T follicular helper cell (primary cell): ENCODE measurements at regions not wholly inside any gene's neighbourhood (a gene's known extent, or its start where the extent isn't known, plus 50 kb on each side); places are given as distances from the start of the nearest gene placed in this dataset.

Source experiments
- DNase-seq: peaks from one replicate; pipeline ENCODE4 v3.0.0-alpha.2; 2020; ENCODE audit warnings: low read depth

DNA sequence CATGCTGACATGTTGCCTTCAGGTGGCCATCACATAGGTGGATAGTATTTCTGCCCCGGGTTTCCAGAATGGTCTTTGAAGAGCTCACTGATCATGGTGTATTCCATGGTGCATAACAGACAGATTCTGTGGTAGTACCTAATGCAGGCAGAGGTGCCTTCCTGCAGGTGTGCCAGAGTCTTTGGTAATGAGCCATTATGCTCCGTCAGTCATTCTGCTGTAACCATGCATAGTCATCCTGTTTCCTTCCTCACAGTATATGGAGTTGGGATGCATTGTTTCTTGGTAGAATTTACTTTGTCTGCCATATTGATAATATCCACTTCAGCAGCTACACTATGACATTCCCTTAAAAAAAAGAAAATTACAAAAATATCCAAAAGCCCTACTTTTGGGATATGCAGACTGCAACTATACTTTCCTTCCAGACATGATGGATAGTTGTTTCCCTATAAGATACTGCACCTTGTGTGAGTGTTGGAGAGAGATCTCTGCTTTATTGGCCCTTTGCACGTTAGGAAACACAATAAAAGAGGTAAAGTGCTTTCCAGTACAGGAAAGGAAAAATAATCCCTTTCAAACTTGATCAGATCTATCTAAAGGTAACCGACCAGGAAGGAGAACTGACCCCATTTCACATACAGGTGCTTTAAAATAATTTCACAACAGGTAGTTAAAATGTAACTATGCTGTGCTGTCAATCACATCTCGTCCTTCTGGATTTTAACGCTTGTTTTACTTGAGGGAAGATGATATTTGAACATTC, 537.5 kb upstream of the WWC1 start:
- no peak for DNase-seq

DNA sequence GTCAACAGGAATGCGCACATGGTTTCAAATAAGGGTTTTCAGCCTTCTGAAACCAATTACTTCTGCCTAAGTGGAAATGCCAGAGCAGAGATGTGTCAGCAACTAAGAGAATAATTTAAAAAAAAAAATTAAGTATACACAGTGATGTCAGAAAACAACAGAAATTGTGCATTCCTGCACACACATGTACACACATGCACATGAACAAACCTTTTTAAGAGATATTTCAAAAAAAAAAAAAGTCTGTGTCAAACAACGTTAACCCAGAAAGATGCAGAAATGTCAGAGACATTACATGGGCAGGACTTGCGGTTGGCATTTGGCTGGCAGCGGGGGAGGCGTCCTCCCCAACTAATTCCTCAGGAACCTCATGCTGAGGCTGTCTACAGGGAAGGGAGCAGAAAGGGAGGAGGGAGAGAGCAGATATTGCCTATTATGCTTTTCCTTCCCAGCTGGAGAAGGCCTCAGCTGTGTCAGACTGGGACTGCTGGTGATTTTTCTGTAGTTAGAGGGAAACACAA, 536.9 kb upstream of the WWC1 start:
- no peak for DNase-seq

DNA sequence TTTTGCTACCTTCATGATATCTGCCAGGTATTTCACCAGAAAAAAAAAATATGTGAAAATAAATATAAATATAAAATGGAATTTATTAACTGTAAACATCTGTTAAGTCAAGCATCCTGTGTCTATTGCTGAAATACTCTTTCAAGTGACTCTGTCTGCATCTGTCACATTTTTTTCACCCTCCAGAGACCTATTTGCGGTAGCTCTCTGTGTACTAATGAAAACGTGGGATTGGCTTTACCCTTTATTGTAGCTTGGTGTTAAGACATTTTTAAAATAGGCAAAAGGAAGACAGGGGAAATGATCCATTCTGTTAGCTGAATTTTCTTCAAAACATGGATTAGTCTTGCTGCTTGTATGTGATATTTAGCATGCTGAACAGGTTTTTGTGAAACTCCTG, 536.0 kb upstream of the WWC1 start:
- DNase-seq: no peak

DNA sequence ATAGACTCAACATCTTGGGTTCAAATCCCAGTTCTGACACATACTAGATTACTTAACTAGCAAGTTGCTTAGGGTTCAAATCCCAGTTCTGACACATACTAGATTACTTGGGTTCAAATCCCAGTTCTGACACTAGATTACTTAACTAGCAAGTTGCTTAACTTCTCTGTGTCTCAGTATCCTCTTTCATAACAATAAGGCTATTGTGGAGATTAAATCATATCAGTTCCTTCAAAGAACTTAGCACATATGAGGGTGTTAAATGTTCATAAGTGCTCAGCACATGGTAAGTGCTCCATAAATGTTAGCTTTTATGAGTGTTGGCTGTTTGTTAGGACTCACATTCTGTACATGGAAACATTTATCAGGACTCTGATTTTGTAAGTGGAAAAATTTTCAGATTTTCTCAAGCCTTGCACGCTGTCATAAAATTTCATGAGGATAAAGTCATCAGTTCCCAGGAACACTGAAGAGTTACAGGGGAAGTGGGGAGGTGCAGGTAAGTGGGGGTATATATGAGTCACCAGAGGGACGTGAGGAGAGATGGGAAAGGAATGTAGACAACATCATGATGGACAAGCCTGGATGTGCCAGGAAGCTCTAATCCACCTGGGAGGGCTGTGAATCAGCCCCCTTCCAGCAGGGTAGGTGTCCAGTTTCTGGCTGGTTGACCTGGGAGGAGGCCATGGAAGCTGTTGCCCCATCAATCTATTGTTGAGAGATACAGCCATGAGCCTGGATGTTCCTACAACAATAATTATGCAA, 532.2 kb upstream of the WWC1 start:
- DNase-seq: no peak

DNA sequence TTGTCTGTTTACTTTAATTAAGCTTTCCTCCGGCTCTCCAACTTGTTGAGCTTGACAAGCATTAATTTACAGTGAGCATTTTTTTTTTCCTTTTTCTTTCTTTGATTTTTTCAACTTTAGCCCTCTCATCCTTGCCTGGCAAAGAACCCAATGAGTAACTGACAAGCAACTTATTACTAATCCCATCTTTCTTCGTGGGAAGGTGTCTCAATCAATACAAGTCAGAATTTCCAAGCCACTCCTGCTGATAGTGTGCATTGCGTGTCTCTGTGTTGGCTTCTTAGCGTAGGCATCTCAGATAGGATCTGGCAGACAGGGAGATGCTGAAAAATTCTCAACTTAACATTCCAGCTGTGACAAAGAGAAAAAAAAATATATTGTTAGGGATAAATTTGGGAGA, 527.7 kb upstream of the WWC1 start:
- DNase-seq: no peak

DNA sequence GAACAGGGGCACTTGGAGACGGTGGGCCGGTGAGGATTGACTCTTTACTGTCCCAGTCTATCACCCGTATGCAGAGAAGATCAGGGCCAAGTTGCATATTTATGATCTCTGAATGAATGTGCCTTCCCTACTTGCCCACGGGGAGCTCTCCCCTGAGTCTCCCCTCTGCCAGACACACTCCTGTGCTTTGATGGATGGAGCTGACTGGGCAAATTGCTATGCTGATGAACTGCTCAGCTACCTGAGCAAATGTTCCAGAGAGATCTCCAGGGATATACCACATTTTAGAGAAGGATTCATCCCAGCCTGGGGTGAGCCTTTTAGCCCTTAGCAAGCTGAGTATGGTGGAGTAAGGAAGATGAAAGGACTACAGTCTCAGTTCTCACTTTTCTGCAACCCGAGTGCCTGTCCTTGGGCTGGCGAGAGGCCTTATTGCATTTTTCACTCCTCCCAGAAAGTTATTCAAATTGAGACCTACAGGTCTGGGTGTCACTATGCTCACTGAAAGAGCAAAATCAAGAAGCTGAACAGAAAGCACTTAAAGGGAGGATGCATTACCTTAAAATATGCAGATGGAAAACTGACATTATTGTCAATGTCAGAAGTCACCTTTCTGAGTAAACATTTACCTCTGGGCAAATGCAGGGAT, 526.7 kb upstream of the WWC1 start:
- no peak for DNase-seq

DNA sequence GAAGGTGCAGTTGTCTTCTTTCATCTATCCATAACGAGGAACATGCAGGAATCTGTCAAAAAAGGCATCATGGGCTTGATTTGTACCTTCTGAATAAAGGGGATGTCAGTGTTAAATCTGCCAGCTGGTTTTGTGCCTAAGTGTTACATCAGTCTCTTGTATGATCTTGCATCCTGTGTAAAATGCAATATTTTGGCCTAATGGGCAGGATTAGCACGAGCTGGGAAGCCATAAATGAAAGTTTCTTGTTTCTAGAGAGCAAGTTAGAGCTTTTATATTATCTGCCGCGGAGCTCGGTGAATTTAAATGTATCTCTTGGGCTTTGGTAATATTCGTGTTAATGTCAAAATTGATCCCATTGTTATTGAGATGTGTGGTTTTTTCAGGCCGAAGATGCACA, 526.1 kb upstream of the WWC1 start:
- no peak for DNase-seq

DNA sequence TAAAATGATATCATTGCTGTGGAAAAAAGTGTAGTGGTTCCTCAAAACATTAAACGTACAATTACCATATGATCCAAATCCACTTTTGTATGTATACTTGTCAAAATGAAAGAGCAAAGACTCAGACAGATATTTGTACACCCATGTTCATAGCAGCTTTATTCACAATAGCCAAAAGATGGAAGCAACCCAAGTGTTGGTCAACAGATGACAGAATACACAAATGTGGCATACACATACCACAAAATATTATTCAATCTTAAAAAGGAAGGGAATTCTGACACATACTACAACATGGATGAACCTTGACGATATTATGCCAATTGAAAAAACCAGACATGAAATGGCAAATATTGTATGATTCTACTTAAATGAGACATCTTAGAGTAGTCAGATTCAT, 524.5 kb upstream of the WWC1 start:
- no peak for DNase-seq

DNA sequence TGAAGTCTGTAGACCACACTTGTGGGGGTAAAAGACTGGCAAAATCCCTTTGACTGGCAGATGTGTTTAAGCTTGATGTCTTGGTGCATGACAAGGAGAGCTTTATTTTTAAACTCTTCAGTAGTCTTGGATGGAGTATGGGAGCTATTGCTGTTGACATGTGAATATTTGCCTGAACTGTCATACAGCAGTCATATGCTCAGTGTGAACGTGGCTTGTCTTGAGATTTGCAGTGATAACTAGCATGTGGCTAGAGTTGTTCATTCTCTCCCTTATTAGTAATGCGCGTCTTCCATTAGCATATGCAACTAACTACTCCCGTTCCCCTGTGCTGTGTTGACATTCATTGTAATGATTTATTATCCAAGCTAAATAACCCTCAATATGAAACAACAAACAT, 523.6 kb upstream of the WWC1 start:
- DNase-seq: no peak

DNA sequence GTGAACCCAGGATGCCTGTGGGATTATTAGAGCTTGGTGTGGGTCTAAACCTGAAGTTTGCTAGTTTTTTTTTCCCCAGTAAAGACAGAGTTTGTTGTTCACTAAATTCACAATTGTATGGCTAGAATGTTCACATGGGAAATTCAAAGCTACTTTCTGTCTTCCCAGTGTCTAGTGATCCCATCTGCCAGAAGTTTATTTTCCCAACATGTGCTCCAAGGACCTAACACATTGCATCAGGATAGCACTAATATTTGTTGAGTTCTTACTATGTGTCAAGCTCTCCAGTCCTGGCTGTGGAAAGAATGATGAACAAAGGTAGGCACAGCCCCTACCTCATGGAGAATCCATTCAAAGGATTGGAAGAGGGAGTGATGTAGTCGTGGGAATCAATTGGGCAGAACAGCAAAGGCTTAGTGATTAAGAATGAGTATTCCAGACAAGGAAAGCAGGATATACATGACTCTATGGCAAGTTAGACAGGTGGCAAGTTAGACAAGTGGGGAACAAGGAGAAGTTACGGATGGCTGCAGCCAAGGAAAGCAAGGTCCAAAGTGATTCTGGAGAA, 521.5 kb upstream of the WWC1 start:
- DNase-seq: no peak

DNA sequence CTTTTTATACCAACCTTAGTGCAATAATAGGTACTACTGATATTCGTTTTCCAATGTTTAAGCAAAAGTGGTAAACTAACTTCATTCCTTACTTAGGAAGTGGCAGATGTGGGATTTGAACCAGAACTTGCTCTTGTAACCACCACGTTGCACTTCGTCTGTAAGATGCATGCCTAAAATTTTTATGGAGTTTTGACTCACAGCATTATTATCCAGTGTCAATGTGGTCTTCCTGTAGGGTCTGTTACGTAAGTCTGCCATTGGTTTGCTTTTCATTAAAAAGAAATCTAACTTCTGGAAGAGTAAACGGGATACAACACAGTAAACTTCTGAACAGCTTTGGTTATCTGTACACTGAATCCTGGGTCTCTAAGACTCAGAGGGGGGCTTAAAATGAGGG, 521.0 kb upstream of the WWC1 start:
- no peak for DNase-seq

DNA sequence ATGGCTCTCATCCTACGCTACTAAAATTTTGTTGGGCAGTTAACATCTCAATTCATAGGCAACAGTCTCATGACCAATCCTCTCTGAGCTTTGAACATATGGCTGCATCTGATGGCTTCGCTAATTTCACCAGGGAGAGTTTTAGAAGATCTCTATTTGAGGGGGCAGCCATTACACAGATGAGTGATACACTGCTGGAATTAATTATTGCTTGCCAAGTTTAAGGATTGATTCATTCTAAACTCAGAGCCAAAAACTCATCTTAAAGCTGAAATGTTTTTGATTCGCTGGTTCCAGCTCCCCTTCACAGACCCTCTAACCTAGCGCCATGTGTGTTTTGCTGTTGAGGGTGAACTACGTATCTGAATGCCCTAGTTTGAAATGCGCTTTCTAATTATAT, 519.9 kb upstream of the WWC1 start:
- DNase-seq: no peak

DNA sequence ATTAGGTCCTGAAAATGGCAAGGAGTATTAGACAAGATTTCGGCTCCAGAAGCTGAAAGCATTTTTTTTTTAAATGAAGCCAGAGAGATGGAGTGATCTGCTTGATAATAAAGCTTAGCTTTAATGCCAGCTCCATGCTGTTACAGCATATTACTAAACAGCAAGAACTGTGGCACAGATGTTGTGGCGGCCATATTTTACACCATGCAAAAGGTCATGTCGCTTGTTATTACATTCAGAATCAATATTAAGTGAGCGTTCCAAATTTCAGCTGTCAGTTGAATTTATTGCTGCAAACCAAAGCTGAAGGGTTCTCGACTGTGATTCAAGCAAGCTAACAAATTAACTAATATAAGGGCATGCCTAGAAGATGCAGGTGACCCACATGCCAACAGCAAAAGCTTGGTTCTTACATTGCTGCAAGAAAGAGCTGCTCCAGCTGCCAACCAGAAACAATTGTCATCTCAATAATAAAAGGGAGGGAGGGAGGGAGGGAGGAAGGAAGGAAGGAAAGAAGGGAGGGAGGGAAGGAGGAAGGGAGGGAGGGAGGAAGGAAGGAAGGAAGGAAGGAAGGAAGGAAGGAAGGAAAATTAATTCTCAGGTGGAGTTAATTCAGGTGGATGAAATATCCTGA, 517.7 kb upstream of the WWC1 start:
- DNase-seq: no peak

DNA sequence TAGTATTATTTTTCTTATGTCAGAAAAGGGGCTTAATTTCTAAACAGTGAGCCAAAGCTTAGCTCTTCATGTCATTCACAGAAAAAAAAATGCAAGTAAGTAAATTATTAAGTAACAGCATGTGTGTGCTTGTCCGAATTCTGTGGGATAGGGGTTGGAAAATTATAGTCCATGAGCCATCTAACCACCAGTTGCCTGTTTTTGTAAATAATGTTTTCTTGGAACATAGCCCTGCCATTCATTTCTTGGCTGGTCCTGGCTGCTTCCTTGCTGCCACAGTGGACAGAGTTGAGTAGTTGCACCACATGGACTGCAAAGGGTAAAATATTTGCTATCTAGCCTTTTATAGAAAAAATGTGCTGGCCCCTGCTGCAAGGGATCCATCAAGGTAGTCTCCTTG, 513.7 kb upstream of the WWC1 start:
- no peak for DNase-seq

DNA sequence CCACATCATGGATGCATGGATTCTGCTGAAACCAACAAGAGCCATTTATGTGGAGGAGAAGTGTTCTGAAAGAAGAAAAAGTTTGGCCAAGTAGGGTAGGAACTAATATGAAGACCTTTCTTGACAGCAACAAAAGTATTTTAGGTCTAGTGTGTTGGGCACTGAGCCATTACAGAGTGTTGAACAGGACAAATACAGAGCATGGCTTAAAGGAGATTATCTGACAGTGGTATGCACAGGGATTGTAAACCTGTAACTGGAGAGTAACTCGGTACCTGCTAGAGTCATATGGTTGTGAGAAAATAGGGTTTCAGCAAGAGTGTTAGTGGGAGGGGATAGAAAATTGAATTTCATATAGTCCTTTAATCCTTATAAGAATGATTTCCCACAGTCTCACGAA, 513.2 kb upstream of the WWC1 start:
- no peak for DNase-seq

DNA sequence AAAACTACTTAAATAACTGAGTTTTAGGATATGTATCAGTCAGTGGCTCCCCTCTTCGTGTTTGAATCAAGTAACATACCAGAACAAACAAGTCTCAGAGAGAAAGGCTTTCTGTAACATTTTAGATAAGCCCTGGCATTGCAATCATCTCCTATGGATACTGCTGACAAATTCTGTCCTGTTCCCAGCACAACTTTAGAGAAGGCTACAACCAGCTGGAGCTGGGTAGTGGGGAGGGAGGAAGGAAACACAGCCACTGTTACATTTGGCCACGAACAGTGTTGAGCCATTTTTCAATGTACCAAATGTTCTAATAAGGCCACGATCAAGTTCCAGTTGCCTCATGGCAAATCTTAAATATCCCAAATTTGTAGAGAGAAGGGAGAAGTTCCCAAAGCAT, 511.8 kb upstream of the WWC1 start:
- no peak for DNase-seq

DNA sequence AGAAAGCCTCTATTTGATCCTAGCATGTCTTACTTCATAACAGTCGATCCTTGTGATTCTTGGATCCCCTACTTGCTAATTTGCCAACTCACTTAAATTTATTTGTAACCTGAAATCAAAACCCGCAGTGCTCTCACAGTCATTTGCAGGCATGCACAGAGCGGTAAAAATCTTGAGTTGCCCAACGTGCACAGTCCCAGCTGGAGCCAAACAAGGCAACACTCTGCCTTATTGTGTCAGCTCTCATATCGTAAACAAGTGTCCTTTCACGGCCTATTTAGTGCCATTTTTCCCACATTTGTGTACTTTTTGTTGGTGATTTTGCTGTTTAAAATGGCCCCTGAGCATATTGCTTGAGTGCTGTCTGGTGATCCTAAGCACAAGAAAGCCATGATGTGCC, 511.3 kb upstream of the WWC1 start:
- DNase-seq: no peak

DNA sequence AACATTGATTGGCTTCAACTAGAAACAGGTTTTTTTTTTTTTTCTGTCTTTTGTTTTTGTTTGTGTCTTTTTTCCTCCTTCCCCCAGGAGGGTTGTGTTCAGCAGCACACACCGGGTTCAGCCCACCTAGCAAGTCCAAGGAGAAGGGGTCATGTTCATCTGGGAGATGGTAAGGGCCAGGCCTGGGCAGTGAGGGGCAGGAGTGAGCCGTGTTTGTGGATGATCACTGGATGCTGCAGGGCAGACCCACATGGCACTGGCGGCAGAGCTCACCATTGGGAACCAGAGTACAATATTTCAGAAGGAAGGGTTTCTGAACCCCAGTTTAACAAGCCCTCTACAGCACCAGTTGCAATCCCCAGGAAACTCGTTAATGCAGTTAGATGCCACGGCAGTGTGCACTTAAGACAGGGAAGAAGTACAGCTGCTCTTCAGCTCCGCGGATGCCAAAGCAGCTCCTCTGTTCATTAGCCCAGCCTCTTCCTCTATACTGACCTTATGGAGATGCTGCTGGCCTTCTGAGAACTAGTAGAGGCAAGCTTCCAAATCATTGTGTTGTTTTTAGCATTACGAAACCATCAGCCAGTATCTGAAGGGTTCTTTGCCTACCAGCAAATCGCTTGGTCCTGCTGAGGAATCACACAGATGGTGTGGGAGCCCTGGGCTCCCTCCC, 508.2 kb upstream of the WWC1 start:
- DNase-seq: no peak

DNA sequence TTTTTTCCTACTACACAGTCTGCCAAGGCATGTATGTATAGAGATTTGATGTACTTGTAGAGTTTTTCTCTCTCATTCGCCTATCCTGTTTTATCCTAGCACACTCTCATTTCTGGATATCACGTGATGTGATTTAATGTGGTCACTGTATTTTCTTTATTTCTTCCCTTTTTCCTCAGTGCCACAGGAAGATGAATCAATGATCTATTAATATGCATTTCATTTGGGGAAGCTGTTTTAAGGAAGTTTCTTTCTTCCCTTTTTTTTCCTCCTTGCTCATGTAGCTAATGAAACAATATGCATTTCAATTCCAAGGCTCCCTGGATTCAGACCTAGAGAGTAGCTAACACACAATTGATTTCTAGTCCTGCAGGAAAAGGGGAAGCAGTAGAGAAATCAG, 506.3 kb upstream of the WWC1 start:
- no peak for DNase-seq

DNA sequence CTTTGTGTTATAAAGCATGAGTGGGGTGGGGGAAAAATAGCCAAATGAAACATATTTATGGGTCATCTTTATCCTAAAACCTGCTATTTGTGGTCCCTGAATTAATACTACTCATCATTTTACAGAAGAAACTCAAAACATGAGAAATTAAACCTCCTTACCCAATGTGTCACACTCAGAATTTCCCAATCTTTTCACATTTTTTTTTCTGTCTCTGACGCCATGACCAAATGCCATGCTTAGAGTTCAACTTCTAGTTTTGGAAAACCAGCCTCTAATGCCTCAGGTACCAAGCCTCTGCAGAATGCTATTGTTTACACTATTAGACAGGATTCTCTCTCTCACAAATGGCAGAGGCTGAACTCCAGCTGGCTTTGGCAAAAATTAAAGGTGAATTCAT, 505.5 kb upstream of the WWC1 start:
- no peak for DNase-seq

DNA sequence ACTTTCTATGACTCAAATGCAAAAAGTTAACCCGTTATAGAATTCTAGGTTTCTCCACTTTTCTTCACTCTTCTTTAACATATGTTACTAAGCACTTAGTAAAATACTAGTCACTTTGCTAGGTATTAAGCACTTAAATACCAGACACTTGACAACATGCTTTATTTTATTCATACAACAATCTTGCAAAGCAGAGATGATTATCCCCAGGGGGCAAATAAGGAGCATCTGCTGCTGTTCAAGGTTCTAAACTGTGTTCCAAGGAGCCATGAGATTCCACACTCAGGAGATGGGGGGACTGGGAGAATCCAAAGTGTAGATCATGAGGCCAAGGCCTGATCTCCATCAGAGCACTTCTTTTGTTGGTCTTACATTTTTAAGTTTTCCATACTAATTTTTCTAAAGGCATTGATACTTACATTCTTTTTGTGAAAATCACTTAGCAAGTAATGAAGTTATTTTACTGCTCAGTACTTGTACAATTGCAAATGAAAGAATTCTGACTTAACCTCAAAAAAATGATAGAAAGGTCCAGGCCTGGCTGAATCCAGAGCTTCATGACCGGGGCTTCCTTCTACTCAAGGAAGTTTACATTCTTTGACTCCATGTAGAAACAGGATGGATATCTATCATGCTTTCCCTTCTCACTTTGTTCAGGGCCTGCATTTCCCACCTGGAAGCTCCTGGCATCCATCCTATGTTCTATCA, 504.4 kb upstream of the WWC1 start:
- no peak for DNase-seq
